ENCODE measurements at regions not wholly inside any gene's neighbourhood (a gene's known extent, or its start where the extent isn't known, plus 50 kb on each side); places are given as distances from the start of the nearest gene placed in this dataset.

GRCh38 chr18:56270671-56271250 lies 367.6 kb downstream of the TXNL1 start:
- intact Hi-C loops (cut with DNase I) = no loop called here
- no peak for DNase-seq (ENCODE audit: low spot score)
- Histone ChIP-seq H3K36me3 (no peaks in the 10 kb centered on the region), H3K4me1 (replicated peaks) (no peaks in the 10 kb centered on the region), H3K27me3 (replicated peaks; ENCODE audit: insufficient read depth) (no peaks in the 10 kb centered on the region), H3K9me3 (no peaks in the 10 kb centered on the region), H3K4me3 (no peak overlapping the region), H3K27ac (no peak overlapping the region)
- 96% methylated on average over 1 of the region's 1 CpG for WGBS
- no peak for TF ChIP-seq POLR2A (IDR thresholded peaks at IDR 0.05)
- no peak for TF ChIP-seq CTCF (IDR thresholded peaks at IDR 0.05)
- no peak for TF ChIP-seq POLR2AphosphoS5 (IDR thresholded peaks at IDR 0.05)

GRCh38 chr18:56269958-56270357 lies 368.4 kb downstream of the TXNL1 start:
- no peaks in the 10 kb centered on the region for H3K36me3 ChIP-seq
- no peaks in the 10 kb centered on the region for H3K4me1 ChIP-seq (replicated peaks)
- intact Hi-C loops (cut with DNase I) = no loop called here
- H3K27me3 ChIP-seq (replicated peaks; ENCODE audit: insufficient read depth) = no peaks in the 10 kb centered on the region
- TF ChIP-seq POLR2AphosphoS5 (IDR thresholded peaks at IDR 0.05) (no peak), POLR2A (IDR thresholded peaks at IDR 0.05) (no peak), CTCF (IDR thresholded peaks at IDR 0.05) (no peak)
- no peak for DNase-seq (ENCODE audit: low spot score)
- H3K9me3 ChIP-seq = no peaks in the 10 kb centered on the region
- no peak overlapping the region for H3K4me3 ChIP-seq
- no peak overlapping the region for H3K27ac ChIP-seq
- WGBS = 95% methylated on average over 1 of the region's 1 CpG

GRCh38 chr18:56268952-56269351 lies 369.4 kb downstream of the TXNL1 start:
- TF ChIP-seq POLR2A (IDR thresholded peaks at IDR 0.05) = no peak
- TF ChIP-seq CTCF (IDR thresholded peaks at IDR 0.05) = no peak
- no peak for TF ChIP-seq POLR2AphosphoS5 (IDR thresholded peaks at IDR 0.05)
- 52% methylated on average over 1 of the region's 1 CpG for WGBS
- Histone ChIP-seq H3K9me3 (no peaks in the 10 kb centered on the region), H3K36me3 (no peaks in the 10 kb centered on the region), H3K4me3 (no peak overlapping the region), H3K27me3 (replicated peaks; ENCODE audit: insufficient read depth) (no peaks in the 10 kb centered on the region), H3K4me1 (replicated peaks) (no peaks in the 10 kb centered on the region), H3K27ac (no peak overlapping the region)
- intact Hi-C loops (cut with DNase I) = no loop called here
- no peak for DNase-seq (ENCODE audit: low spot score)

- intact Hi-C loops (cut with DNase I) = no loop called here
These were observed 371.1 kb downstream of the TXNL1 start for GRCh38 chr18:56267334-56267733.

More at GRCh38 chr18:56267334-56267733, 371.1 kb downstream of the TXNL1 start:
- H3K36me3 ChIP-seq = no peaks in the 10 kb centered on the region
- H3K9me3 ChIP-seq = no peaks in the 10 kb centered on the region
- TF ChIP-seq POLR2A (IDR thresholded peaks at IDR 0.05) (no peak), CTCF (IDR thresholded peaks at IDR 0.05) (no peak), POLR2AphosphoS5 (IDR thresholded peaks at IDR 0.05) (no peak)
- H3K4me1 ChIP-seq (replicated peaks) = no peaks in the 10 kb centered on the region
- no peak overlapping the region for H3K4me3 ChIP-seq
- H3K27me3 ChIP-seq (replicated peaks; ENCODE audit: insufficient read depth) = no peaks in the 10 kb centered on the region
- DNase-seq (ENCODE audit: low spot score) = no peak
- WGBS = 70% methylated on average over 7 of the region's 7 CpGs
- no peak overlapping the region for H3K27ac ChIP-seq

All from prostate gland (tissue), 2 donors.